Stimulated activated CD8-positive, alpha-beta memory T cell treated with anti-CD3 and anti-CD28 coated beads, Interleukin-7, amount 100 ng/mL, for 24 hours (primary cell): ENCODE measurements at regions not wholly inside any gene's neighbourhood (a gene's known extent, or its start where the extent isn't known, plus 50 kb on each side); places are given as distances from the start of the nearest gene placed in this dataset.
"Not testable (repeated sequence)": the region's sequence is repeated elsewhere in the genome, so short reads cannot be mapped to it uniquely, and the experiment has no call there.

Experiments
- DNase-seq: peaks from one replicate; pipeline ENCODE4 v3.0.0-alpha.2; 2020; ENCODE audit warnings: low read depth

DNA sequence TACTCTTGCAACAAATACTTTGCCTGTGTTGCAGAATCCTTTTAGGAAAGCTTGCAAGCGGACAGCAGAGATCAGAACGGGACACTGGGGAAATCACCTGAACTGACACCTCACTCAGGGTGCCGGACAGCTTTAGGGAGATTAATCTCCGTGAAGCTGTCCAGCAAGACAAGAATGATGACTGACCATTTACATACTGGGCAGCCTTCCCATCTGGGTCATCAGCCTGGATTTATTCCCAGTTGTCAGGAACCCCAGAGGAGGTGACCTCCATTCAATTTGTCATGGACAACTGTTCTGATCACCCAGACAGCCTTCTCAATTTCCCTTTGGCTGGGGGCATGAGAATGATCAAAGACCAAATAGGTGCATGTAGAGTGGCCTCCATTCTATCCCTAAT is 93.0 kb upstream of the EGFL6 start:
- no peak for DNase-seq

DNA sequence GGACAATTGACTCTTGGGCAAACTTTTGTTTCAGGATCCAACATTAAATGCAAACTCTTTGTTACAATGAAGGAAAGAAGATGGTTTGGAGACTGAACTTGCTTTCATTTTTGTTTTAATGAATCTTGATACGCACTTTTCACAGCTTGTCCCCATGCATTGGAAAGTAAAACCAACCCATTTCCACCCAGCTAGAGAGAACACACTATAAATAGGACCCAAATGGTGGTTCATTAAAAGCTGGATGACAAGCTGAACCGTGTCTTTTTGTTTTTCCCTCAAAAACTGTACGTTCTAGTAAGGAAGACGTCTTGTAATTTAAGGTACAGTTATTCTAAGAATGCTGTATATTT is 95.3 kb upstream of the EGFL6 start:
- DNase-seq, result no peak

DNA sequence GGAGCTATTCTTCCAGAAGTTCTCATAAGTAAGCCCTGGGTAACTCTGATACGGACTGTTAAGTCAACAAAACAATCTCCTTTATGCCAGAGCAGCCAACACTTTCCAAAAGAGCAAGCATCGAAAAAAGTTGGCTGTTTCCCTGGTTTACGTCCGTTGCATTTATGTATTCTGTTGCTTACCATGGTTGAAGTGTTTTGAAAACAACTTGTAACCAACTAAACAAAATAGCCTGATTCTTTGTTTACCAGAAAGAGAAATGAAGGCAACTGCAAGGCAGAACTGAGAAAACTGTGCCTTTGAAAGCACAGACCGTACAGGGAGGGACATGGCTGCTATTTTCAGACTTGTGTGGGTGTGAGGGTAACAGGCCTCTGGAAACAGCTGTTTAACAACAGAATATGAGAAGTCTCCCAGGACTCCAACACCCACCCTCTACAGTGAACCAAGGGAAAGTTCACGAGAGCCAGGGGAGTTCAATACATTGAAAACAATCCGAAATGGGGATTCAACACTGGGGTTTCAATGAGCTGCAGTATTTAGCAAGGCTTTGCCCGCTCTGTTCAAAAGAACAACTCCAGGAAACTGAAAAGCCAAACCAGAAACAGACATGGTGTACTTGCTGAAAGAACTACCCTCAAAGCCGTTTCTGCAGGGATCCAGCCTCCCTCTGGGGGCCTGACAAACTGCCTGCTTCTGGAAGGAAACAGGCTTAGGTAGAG is 95.8 kb upstream of the EGFL6 start:
- no peak for DNase-seq

DNA sequence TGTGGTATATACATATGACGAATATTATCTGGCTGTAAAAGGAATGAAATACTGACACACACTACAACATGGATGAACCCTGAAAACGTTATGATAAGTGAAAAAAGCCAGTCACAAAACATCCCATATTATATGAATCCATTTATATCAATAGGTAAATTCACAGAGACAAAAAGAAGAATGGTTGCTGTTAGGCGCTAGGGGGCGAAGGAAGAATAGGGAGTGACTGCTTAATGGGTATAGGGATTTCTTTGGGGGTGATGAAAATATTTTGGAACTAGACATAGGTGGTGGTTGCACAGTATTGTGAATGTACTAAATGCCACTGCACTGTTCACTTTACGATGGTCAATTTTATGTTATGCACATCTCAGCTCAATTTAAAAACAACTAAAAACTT is 96.4 kb upstream of the EGFL6 start:
- no peak for DNase-seq

DNA sequence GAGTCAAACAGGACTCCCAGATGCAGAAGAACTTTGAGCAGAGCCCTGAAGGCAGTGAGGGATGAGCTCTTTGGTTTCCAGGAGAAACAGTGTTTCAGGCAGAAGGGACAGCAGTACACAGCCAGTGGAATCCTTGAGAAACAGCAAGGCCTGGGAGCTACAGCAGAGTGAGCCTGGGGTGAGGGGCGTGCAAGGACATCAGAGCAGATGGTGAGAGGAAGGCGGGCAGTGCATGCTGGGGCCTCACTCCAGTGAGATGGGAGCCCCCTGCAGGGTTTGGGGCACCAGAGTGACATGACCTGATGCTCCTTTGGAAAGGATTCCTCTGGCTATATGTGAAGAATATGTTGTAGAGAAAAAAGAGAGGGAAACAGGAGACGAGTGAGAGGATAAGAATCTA is 98.1 kb upstream of the EGFL6 start:
- no peak for DNase-seq

DNA sequence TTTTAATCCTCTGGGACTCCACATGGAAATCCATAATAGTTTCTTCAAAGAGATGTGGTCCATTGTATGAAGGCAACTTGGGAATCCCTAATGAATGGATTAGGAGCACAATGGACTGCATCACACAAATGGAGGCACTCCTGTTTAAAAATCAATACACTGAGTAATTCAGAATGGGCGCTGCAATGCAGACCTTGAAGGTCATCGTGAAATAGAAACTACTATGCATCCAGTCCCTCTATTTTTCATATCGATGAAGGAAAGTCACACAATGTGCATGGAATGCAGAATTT is 98.8 kb upstream of the EGFL6 start:
- no peak for DNase-seq

DNA sequence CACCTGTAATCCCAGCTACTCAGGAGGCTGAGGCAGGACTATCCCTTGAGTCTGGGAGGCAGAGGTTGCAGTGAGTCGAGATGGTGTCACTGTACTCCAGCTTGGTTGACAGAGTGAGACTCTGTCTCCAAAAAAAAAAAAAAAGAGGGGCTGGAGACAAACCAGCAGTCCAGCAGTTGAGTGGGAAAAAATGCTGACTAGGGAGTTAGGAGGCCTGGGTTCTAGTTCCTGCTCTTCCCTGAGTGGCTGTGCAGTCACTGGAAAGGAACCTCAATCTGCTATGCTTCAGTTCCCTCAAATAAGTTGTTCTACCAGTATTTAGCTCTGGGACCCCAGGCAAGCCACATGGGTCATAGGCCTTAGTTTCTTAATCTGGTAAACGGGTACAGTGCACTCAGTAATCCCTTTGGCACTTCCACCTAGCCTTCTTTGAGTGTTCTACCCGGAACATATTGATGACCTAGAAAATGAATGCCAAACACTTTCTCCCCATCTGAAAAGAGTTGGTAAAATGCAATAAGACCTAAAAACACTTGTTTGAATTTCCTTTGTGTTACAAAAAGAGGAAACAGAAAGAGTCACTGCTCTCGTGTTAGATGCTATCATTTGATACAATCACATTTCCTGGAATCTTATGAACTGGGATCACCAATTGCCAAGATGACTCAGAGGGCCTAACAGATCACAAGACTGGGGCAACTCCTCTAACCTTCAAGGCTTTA is 99.3 kb upstream of the EGFL6 start:
- DNase-seq, result no peak

DNA sequence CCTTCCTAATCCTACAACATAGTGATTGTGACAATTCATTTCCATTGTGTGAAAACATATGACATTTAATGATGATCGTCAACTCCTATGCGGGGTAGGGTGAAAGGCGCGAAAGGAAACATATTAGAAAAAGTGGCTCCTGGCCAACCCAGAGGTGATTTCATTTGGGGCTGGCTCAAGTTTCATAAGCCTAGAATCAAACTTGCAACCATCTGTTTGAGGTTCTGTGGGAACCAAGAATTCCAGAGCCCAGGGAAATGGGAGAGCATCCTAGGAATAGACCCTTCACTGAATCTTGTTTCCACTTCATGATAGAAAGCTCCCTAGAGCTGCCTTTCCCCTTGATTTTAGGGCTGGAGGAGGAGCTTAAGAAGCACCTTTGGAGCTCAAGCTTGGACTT is 101.3 kb upstream of the EGFL6 start:
- no peak for DNase-seq

DNA sequence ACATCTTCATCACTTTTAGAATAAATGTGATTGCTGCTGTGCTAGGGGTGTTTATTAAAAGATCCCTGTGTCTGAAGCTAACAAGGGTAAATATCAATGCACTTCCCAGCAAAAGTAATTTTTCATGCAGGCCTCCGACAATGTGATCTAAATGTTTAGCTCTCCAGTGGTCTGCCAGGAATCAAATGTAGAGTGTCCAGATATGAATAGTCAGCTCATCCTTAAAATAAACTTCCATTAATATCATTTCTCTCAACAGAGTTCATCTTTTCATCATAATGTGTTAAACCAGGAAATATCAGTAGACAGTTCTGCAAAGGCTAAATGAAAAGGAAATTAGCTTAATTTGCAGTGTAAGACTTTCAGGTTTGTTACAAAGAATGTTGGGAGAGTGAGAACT is 102.2 kb upstream of the EGFL6 start:
- no peak for DNase-seq

DNA sequence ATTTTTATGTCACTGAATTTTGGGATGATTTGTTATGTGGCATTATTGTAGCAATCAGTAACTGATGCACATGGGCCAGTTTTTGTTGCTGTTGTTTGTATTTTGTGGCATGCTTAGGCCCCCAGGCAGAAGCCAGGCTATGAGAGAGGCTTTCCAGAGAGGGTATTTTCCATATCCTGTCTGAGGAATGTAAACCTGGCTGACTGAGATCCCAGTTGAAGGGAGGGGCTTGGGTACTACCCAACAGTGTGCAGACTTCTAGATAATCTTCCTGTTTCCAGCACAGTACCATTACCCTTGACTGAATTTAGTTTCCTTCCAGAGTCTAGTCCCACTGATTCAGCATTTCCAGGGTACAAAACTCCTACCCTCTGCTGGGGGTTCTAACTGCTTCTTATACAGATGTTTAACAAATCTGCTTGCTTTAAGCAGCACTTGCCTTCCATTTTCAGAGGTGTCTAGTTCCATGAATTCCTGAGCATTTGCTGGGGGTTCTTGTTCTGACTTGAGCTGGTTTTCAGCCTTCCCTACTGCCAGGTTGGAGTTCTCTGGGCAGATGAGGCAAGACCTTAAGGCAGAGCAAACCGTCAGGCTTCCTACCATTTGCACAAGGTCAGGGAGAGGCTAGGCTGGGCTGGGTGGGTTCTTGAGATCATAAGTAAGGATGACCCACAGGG is 104.7 kb upstream of the EGFL6 start:
- no peak for DNase-seq

DNA sequence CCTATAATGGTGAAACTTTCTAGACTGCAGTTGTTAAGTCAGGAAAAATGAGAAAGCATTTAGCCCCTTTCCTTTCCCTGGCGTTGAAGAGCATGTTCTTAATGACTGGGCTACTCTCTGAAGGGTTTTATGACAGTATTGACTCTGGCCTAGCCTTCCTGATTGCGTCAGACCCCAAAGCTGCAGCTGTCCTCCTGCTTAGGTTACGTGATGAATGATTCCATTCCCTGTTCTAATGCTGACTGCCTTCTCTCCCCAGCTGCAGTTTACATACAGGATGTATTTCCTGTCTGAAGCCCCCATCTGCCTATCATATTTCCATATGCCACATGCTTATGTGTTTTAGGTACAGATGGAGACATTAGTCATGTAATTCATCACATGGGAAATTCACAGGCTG is 105.8 kb upstream of the EGFL6 start:
- no peak for DNase-seq

DNA sequence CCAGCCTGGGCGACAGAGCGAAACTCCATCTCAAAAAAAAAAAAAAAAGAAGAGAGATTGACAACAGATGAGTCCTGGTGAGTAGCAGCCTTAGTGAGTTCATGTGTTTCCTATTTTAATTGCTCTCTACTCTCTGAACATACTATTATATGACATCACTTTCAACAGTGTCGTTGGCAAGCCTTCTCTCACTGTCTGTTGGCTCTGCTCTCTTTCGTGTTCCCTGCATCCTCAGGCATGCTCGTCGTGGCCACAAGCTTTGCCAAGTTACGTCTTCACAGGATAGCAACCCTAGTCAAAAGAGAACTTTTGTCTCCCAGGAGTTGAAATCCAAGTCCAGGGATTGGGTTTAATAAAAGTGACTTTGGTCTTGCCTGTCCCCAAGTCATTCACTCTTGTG is 117.1 kb upstream of the EGFL6 start:
- DNase-seq, result no peak

DNA sequence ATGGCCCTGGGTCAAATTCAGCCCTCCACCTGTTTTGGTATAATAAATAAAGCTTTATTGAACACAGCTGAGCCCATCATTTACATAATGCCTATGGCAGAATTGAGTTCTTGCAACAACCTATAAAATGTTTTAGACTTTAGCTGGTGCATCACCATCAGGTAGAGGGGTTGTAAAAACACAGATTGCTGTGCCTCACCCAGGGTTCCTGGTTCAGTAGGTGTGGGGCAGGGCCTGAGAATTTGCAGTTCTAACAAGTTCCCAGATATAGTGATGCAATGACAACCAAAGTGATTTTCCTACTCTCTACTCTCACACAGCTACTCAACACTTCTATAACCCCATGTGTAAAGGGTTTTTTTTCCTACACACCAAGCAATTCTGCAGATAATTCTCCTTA is 120.0 kb upstream of the EGFL6 start:
- DNase-seq, result no peak

DNA sequence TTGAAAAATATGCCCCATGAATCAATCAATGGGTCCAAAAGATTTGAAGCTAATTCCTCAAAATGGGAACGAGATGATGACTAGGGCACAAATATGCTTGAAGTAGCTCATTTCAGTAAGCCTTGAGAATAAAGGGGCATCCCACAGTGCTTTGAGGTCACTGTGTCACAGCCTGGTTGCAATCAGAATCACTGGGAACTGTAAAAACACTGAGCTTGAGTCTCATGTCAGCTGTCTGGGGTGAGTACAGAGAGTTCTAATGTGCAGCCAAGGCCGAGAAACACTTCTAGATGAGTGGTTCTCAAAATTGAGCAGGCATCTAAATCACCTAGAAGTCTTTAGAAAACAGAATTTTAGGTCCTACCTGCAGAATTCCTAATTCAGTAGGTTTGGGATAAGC is 120.5 kb upstream of the EGFL6 start:
- DNase-seq, result no peak

DNA sequence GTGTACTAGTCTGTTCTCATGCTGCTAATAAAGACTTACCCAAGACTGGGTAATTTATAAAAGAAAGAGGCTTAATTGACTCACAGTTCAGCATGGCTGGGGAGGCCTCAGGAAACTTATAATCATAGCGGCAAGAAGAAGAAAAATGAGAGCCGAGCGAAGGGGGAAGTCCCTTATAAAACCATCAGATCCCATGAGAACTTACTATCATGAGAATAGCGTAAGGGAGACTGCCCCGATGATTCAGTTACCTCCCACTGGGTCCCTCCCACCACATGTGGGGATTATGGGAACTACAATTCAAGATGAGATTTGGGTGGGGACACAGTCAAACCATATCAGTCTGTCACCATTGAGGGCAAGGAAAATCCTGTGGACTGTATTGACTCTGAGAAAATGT is 121.8 kb upstream of the ATXN3L start:
- DNase-seq, result not testable (repeated sequence)

DNA sequence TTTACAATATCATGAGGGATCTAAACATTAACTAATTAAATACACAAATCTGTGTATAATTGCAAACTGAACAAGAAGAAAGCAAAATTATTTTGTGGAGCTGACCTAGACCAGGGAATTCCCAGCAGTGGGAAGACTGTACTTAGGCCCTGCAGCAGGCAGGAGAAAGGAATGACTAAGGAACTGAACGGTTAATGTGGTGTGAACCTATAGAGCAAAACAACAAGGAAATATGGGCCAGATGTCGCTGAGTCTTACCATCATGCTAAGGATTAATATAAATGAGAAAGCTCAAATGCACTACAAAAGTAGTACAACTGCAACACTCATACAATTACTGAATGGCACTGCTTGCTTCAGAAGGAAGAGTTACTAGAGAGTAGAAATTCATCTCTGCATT is 120.3 kb upstream of the ATXN3L start:
- DNase-seq, result no peak

DNA sequence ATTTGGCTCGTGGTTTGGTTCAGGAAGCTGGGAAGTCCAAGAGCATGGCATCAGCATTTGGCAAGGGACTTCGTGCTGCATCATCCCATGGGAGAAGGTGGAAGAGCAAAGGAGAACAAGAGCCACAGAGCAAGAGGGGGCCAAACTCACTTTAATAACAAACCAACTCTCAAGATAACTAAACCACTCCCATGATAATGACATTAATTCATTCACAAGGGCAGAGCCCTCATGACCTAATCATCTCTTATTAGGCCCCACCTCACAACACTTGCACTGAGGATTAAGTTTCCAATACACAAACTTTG is 113.4 kb upstream of the ATXN3L start:
- DNase-seq, result no peak

DNA sequence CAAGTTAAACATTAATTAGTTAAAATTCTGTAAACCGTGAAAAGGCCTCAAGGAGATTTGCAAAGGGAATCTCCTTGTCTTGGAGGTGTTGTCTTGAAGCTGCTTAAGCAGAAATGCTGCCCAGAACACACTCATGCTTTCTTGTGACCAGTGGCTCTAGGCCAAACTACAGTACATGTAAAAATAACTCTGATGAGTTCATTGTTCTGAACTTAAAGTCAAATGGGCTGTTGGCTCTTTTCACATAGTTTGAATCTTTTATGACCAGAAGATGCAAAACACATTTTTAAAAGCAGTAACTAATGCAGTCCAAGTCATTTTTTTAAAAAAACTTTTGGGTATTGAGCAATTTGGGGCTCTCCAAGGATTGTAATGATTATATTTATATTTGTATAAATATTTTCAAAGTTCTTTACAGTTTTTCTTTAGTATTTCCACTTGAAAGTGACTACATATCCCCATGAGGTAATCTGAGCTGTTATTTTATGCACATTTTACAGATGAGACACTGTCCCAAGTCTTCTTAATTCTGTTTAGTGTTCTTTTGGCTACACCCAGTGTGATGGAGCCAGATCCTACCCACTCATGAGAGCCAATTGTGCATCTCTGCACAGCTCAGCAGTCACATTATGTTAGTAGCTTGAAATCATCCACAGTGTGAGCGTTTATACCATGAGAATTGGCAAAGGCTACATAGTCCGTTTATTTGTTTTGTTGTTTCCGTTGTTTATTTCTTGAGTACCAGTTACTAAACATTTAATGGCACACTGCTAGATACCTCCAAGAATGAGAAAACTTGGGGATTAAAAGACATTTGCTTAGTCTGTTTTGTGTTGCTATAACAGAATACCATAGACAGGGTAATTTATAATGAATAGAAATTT is 112.8 kb upstream of the ATXN3L start:
- no peak for DNase-seq

DNA sequence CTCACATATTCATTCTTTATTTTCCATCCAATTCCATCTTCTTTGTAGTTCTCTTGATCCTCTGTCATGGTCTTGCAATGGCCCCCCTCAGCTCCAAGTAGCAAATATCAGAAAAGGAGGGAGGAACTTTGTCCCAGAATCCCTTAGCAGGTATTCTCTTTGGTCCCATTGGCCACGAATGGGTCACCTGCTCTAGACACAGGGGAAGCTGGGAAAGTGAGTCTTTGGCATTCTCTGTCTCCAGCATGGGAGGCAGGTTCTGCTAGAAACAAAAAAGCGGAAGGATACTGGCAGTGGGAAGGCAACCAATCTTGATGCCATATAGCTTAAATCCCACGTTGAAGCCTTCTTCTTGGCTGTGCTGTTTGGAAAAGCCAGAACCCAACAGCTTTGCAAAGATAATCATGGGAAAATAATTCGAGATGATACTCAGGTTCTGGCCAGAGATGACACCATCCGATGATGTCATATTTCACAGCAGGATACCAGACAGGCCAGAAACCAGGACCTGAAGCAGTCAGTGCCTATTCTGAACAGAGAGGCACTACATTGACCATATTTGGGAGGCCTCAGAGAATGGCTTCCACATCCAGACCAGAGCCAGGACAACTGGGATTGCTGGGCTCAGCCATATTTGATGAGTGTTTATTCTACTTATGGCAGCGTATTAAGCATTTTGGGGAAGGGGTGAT is 110.4 kb upstream of the ATXN3L start:
- DNase-seq, result no peak

DNA sequence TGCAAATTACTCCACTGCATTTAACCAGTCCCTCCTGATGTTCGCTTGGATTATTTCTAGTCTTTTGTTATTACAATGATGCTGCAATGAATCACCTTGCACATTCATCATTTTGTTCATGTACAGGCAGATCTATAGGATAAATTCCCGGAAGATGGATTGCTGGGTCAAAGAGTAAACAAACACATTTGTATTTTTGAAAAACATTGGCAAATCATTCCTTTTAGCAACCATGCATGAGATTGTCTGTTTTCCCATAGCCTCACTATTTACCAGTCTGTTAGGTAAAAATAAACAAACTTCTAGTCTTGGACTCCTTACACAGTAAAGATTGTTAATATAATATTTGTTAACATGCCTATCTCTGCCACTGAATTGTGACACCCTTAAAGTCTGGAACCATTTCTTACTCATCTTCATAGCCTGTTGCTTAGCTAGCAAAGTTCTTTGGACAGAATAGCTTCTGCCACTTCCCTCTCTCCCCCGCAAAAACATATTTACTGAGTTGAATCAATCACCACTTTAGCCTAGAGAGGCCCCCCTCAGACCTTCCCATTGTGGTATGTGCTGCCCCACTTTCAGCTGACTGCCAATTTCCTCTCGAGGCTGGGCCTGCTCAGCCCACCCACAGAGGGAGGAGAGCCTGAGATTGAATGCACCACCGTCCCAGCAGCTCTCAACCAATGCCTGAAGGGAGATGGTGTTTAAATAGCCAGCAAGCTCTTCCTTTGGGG is 108.4 kb upstream of the ATXN3L start:
- DNase-seq, result no peak

DNA sequence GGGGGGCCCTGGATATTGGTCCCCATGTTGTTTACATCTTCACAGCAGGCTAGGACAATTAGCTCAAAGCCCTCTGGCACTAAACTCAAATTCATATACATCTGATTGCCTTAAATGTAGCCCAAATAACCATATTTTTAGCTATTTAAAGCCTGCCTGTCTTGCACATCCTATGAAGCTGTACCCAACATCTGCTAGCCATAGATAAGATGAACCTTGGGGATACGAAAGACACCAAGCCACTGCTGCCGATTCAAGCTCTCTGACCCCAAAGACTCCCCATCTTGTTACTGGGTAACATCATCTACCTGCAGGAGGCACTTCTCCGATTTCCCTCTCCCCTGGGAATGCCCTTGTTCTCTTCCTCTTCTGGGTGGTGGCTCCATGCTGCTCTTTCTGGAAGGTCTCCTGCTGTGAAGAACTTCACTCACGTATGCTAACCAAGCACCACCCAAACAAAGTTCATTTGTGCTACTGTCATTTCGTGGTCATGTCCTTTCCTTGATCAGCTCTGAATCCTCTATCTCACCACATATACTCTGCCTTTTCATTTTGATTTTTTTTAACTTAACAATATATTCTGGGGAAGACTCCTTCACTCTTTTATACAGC is 107.7 kb upstream of the ATXN3L start:
- no peak for DNase-seq
